Epithelial cell of proximal tubule (primary cell): ENCODE measurements at regions not wholly inside any gene's neighbourhood (a gene's known extent, or its start where the extent isn't known, plus 50 kb on each side); places are given as distances from the start of the nearest gene placed in this dataset.
"Not testable (repeated sequence)": the region's sequence is repeated elsewhere in the genome, so short reads cannot be mapped to it uniquely, and the experiment has no call there.

Experiments
- DNase-seq: peaks from one replicate; pipeline ENCODE4 v3.0.0-alpha.2; 2011; ENCODE audit warnings: low read depth
- H3K4me3 ChIP-seq: 2 replicates; pipeline ENCODE4 v1.5.1; 2011; ENCODE audit warnings: low read depth, mild to moderate bottlenecking, low read length

DNA sequence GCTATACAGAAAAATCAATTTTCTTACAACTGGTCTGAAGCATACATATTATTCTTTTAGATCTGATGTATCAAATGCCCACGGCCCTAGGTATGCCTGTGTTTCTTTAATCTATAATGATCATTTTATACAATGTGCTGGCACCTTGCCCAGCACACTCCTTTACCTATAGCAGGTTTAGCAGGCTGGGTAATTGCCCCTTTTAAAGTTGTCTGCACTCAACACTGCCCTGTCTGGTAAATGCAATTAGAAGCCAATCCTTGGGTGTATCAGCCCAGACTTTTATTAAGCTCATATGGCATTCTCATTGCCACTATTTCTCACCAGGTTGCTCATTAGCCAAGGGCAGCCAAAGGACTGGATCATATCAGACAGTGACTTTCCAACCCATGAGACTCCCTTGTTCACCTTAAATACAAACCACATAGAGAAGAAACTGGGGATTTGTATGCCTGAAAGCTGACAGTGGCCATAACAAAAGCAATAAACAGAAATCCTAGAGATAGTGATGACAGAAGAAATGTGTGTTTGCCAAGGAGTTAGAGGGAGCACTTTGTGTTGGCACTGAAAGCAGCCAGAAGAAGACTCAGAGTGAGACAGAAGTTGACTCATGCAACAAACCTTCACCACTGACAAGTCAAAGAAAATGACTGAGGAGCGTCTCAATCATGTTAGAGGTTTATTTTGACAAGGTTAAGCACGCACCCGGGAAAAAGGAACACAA, 334.2 kb downstream of the SPATA31A7 start:
- H3K4me3 ChIP-seq, DNase-seq: not testable (repeated sequence)

DNA sequence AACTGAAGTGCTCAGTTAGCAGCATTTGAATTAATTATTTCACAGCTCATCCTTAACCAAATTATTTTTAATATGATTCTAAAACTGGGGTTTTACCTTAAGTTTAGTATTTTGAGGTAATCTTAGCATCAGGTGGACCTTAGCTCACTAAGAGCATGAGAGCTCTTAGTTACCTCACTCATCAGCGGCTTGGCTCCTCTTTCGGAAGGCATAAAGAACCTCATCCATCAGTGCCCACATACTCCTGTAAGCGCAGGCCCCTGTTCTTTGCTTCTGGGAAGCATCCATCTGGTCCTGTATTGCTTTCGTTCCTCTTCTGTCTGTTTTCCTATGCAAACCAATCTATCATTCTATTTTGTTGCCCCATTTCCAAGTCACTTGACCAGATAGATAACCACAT, 335.8 kb downstream of the SPATA31A7 start:
- DNase-seq, H3K4me3 ChIP-seq: not testable (repeated sequence)

DNA sequence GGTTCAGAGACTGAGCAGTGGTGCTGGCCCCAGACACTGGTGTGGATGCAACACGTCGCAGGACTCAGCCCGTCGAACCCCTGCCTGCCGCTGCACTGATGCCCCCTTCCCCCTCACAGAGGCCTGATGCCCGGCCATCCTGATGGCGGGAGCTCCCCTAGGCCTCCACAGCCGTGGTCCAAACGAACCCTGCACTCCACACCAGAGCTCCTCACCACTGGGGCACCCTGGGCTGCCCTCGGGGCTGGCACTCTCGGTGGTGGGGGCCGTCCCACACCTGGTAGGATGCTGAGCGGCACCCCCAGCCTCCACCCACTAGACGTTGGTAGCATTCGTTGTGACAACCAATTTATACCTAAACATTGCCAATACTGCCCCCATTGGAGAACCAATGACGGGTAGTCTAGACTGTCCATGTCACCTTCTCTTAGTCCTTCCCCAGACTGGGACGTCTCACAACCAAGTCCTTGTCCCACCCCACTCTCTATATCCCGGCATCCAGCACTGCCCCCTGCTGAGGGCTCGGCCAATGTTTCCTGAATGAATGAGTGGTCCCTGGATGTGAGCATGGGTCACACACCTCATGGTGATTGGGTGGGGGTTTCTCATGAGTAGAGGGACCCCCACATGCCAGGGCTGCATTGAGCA, 360.4 kb downstream of the SPATA31A7 start:
- not testable (repeated sequence) for DNase-seq, H3K4me3 ChIP-seq

DNA sequence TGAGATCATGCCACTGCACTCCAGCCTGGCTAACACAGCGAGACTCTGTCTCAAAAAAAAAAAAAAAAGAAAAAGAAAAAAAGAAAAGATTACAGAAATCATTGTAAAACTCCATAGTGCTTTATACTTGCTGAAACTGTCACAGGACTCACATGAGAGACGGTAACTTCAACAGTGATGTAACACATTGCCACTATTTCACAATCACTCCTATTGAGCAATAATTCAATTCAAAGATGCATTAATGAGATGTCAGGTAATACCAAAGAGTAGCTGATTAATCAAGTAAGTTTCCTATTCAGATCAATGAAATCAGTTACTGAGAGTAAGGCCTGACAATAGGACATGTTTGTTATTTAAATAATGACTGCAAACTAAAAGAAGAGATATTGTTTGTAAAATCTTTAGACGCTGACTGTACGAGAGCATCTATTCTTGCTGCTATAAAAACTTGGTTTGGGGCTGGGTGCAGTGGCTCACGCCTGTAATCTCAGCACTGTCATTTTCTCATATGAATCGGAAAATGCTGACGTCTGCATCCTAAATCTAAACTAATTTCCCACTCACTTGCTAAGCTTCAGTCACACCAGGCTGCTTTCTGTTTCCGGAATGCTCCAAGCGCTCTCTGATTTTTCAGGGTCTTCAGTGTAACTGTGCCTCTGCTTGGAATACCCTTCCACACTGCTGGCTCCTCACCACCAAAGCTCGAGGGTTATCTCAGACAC, 381.7 kb downstream of the SPATA31A7 start:
- not testable (repeated sequence) for H3K4me3 ChIP-seq, DNase-seq

DNA sequence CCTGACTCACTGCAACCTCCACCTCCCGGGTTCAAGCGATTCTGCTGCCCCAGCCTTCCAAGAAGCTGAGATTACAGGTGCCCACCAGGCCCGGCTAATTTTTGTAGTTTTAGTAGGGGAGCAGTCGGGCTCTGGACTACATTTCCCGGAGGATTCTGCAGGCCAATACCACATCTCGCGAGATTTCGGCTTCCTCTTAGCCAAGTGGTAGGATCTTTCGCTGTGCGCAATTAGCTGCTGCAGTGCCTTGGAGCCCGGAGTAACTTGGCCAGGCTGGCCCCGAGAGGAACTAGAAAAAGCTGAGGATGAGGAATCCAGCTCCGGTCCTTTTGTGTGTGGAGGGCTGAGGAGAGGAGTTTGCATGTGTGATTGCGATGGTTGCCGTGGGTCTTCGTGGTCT, 382.5 kb downstream of the SPATA31A7 start:
- DNase-seq = not testable (repeated sequence)

DNA sequence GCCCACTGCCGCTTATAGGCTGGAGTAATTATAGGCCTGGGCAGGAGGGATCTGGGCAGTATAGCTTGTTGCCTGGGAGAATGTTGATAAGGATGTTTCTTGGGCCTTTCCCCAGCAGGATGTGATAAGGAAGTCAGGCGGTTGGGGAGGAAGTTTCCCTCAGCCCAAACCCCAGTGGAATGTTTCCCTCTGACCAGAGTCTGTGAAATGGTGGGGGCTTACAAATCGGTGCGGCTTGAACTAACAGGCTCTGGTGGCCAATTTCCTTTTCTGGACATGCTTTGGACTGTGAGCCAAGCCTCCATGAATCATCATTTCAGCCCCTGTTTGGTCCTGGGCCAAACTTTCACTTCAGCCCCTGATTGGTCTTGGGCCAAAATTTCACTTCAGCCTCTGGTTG, 383.6 kb downstream of the SPATA31A7 start:
- not testable (repeated sequence) for H3K4me3 ChIP-seq
- DNase-seq = peak; percentile 3

More for the DNA sequence above, 382.5 kb downstream of the SPATA31A7 start:
- not testable (repeated sequence) for H3K4me3 ChIP-seq
